Kidney epithelial cell (primary cell): ENCODE measurements at regions not wholly inside any gene's neighbourhood (a gene's known extent, or its start where the extent isn't known, plus 50 kb on each side); places are given as distances from the start of the nearest gene placed in this dataset.

Experiments used
- DNase-seq: peaks from one replicate; pipeline ENCODE4 v3.0.0-alpha.2; 2010; ENCODE audit warnings: low read depth
- H3K27me3 ChIP-seq: 2 replicates; pipeline ENCODE4 v1.6.0; 2011; ENCODE audit warnings: low read length; ENCODE audit not compliant: control insufficient read depth, insufficient read depth
- H3K36me3 ChIP-seq: 2 replicates; pipeline ENCODE4 v1.5.1; 2011; ENCODE audit warnings: low read length; ENCODE audit not compliant: control insufficient read depth, insufficient read depth
- H3K4me3 ChIP-seq: 2 replicates; pipeline ENCODE4 v1.5.1; 2011; ENCODE audit warnings: low read depth, mild to moderate bottlenecking, control low read depth, low read length
- CTCF ChIP-seq: IDR thresholded peaks from 2 replicates; pipeline ENCODE4 v1.5.1; 2011; ENCODE audit warnings: mild to moderate bottlenecking, moderate library complexity, low read length, control low read depth, inconsistent platforms; ENCODE audit not compliant: insufficient read depth, poor library complexity, severe bottlenecking

- no peak for DNase-seq
- TF ChIP-seq CTCF, result no peak
- no peaks in the 10 kb centered on the region for H3K36me3 ChIP-seq
- H3K4me3 ChIP-seq, result no peak overlapping the region
- H3K27me3 ChIP-seq, result no peaks in the 10 kb centered on the region
Observed at GRCh38 chrX:128717635-128718578, 665.7 kb upstream of the ACTRT1 start.

- no peak overlapping the region for H3K4me3 ChIP-seq
- no peaks in the 10 kb centered on the region for H3K36me3 ChIP-seq
- H3K27me3 ChIP-seq, result no peaks in the 10 kb centered on the region
- DNase-seq, result no peak
- TF ChIP-seq CTCF, result no peak
Observed at GRCh38 chrX:128714425-128714824, 662.2 kb upstream of the ACTRT1 start.

- no peak for DNase-seq
- H3K4me3 ChIP-seq, result no peak overlapping the region
- no peaks in the 10 kb centered on the region for H3K27me3 ChIP-seq
- TF ChIP-seq CTCF, result no peak
- no peaks in the 10 kb centered on the region for H3K36me3 ChIP-seq
Observed at GRCh38 chrX:128699716-128700285, 647.6 kb upstream of the ACTRT1 start.

GRCh38 chrX:128698573-128699181 is 646.5 kb upstream of the ACTRT1 start:
- H3K36me3 ChIP-seq, result no peaks in the 10 kb centered on the region
- H3K27me3 ChIP-seq, result no peaks in the 10 kb centered on the region
- no peak for TF ChIP-seq CTCF
- H3K4me3 ChIP-seq, result no peak overlapping the region
- no peak for DNase-seq

GRCh38 chrX:128691872-128692271 is 639.7 kb upstream of the ACTRT1 start:
- DNase-seq, result no peak
- TF ChIP-seq CTCF, result no peak
- Histone ChIP-seq H3K4me3 (no peak overlapping the region), H3K36me3 (no peaks in the 10 kb centered on the region), H3K27me3 (no peaks in the 10 kb centered on the region)
